Lung (tissue), 11 donors: ENCODE measurements at regions not wholly inside any gene's neighbourhood (a gene's known extent, or its start where the extent isn't known, plus 50 kb on each side); places are given as distances from the start of the nearest gene placed in this dataset.

Source experiments
- ATAC-seq: fragments of 200-7000 bp; cut with Tn5 transposase; one replicate; pipeline ENCODE4 v1.9.1; 2020; ENCODE audit warnings: moderate number of reproducible peaks; ENCODE audit not compliant: insufficient read depth, low FRiP score
- DNase-seq, 3 donors: peaks; one replicate each; pipeline ENCODE4 v3.0.0-alpha.2; 2013 to 2017
- H3K27ac ChIP-seq, 2 donors: one replicate each; pipeline ENCODE4 v1.5.1; 2013; ENCODE audit warnings: mild to moderate bottlenecking in 2 of 2, moderate library complexity in 2 of 2, control low read depth in 1 of 2, inconsistent platforms in 1 of 2, low read depth in 1 of 2, low read length in 1 of 2
- H3K27me3 ChIP-seq, 3 donors: one replicate each; pipeline ENCODE4 v1.5.1; 2013; ENCODE audit warnings: low read length in 2 of 3; ENCODE audit not compliant: control insufficient read depth in 3 of 3, insufficient read depth in 3 of 3
- H3K36me3 ChIP-seq, 4 donors: one replicate each; pipeline ENCODE4 v1.5.1; 2013; ENCODE audit warnings: low read length in 4 of 4, mild to moderate bottlenecking in 1 of 4, moderate library complexity in 1 of 4; ENCODE audit not compliant: control insufficient read depth in 4 of 4, insufficient read depth in 4 of 4
- H3K4me1 ChIP-seq, 5 donors: one replicate each; pipeline ENCODE4 v1.5.1; 2013; ENCODE audit warnings: low read length in 5 of 5, mild to moderate bottlenecking in 2 of 5, moderate library complexity in 1 of 5; ENCODE audit not compliant: control insufficient read depth in 5 of 5, insufficient read depth in 5 of 5
- H3K4me3 ChIP-seq: one replicate; pipeline ENCODE4 v1.5.1; 2013; ENCODE audit warnings: mild to moderate bottlenecking, control low read depth, moderate library complexity
- H3K9ac ChIP-seq, 2 donors: one replicate each; pipeline ENCODE4 v1.5.1; 2013; ENCODE audit warnings: low read length in 2 of 2, control low read depth in 1 of 2; ENCODE audit not compliant: insufficient read depth in 1 of 2
- H3K9me3 ChIP-seq, 4 donors: one replicate each; pipeline ENCODE4 v1.5.1; 2013; ENCODE audit warnings: low read length in 3 of 4, mild to moderate bottlenecking in 1 of 4, moderate library complexity in 1 of 4; ENCODE audit not compliant: control insufficient read depth in 4 of 4, insufficient read depth in 3 of 4
- WGBS, 2 donors: extraction: QIAGEN DNeasy Blood & Tissue Kit; methylation state at CpG; one replicate each; pipeline ENCODE4 v1.1.7; 2013; 5-methylcytosine and 5-hydroxymethylcytosine counted together
- TF ChIP-seq, protein P1 (sequence below): IDR thresholded peaks from 2 replicates; pipeline ENCODE4 v1.5.1; 2012; ENCODE audit warnings: mild to moderate bottlenecking; ENCODE audit errors: control extremely low read depth, extremely low read depth
- donor health status: control.
- donor health status: control.
- donor health status: Bipolar disorder and iron deficiency.
- donor health status: healthy.
- donor health status: DM: yes; HTN: yes; CAD: no.

- H3K36me3 ChIP-seq: no peaks in the 10 kb centered on the region
- no peak for DNase-seq
- WGBS, 2 donors: 56 to 77% methylated on average over 4 of the region's 4 CpGs
- H3K4me1 ChIP-seq: peaks cover 0 to 1% (median 0%) of the 10 kb centered on the region in 5 donors
- no peak overlapping the region for H3K4me3 ChIP-seq
- no peaks in the 10 kb centered on the region for H3K27me3 ChIP-seq
- no peak overlapping the region for H3K9ac ChIP-seq
- peaks cover 0 to 3% (median 0%) of the 10 kb centered on the region in 4 donors for H3K9me3 ChIP-seq
- H3K27ac ChIP-seq: no peak overlapping the region
- no peak for ATAC-seq
- TF ChIP-seq, protein P1, sequence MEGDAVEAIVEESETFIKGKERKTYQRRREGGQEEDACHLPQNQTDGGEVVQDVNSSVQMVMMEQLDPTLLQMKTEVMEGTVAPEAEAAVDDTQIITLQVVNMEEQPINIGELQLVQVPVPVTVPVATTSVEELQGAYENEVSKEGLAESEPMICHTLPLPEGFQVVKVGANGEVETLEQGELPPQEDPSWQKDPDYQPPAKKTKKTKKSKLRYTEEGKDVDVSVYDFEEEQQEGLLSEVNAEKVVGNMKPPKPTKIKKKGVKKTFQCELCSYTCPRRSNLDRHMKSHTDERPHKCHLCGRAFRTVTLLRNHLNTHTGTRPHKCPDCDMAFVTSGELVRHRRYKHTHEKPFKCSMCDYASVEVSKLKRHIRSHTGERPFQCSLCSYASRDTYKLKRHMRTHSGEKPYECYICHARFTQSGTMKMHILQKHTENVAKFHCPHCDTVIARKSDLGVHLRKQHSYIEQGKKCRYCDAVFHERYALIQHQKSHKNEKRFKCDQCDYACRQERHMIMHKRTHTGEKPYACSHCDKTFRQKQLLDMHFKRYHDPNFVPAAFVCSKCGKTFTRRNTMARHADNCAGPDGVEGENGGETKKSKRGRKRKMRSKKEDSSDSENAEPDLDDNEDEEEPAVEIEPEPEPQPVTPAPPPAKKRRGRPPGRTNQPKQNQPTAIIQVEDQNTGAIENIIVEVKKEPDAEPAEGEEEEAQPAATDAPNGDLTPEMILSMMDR: no peak
Measured at GRCh38 chr20:22878166-22878565, 156.9 kb upstream of the SSTR4 start.

GRCh38 chr20:22880277-22880676 is 154.8 kb upstream of the SSTR4 start:
- ATAC-seq (no peak), DNase-seq (no peak)
- Histone ChIP-seq H3K4me3 (no peak overlapping the region), H3K9me3 (peaks cover 0 to 3% (median 0%) of the 10 kb centered on the region in 4 donors), H3K36me3 (no peaks in the 10 kb centered on the region), H3K27me3 (no peaks in the 10 kb centered on the region), H3K27ac (no peak overlapping the region), H3K9ac (no peak overlapping the region), H3K4me1 (peaks cover 0 to 1% (median 0%) of the 10 kb centered on the region in 5 donors)
- 73 to 93% methylated on average over 2 of the region's 2 CpGs for WGBS, 2 donors
- TF ChIP-seq, protein P1: no peak

DNA sequence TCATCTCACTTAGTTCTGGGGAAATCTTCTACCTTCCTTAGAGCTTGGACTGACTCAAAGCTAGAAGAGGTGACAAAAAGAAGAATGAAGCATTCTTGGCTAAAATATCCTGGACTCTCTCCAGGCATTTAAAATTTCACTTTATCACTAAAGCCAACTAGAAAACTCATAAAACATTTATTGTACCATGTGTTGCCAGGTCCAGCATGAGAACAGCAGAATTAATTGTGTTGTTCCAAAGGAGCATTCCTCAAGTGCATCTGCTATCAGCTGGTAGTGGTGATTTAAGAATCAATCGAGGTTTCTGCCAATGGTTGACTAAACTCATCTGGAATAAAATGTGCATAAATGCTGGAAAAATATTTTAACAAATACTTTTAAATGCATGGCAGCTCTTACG is 147.3 kb upstream of the SSTR4 start:
- TF ChIP-seq, protein P1: no peak
- Histone ChIP-seq H3K4me3 (no peak overlapping the region), H3K4me1 (no peaks in the 10 kb centered on the region), H3K36me3 (no peaks in the 10 kb centered on the region), H3K9ac (no peak overlapping the region), H3K27ac (no peak overlapping the region), H3K9me3 (no peaks in the 10 kb centered on the region), H3K27me3 (no peaks in the 10 kb centered on the region)
- 77 to 86% methylated on average over 2 of the region's 2 CpGs for WGBS, 2 donors
- no peak for DNase-seq
- ATAC-seq: no peak

GRCh38 chr20:22890594-22891300 is 144.4 kb upstream of the SSTR4 start:
- ATAC-seq (no peak), DNase-seq (peak; percentile 12 to 50 (median 29))
- TF ChIP-seq, protein P1: no peak
- no peak overlapping the region for H3K4me3 ChIP-seq
- WGBS, 2 donors: 77 to 85% methylated on average over 5 of the region's 5 CpGs
- H3K4me1 ChIP-seq: no peaks in the 10 kb centered on the region
- H3K27ac ChIP-seq: no peak overlapping the region
- no peaks in the 10 kb centered on the region for H3K27me3 ChIP-seq
- no peaks in the 10 kb centered on the region for H3K9me3 ChIP-seq
- no peak overlapping the region for H3K9ac ChIP-seq
- no peaks in the 10 kb centered on the region for H3K36me3 ChIP-seq
